Renal pelvis (tissue), 1 donor: ENCODE measurements at regions not wholly inside any gene's neighbourhood (a gene's known extent, or its start where the extent isn't known, plus 50 kb on each side); places are given as distances from the start of the nearest gene placed in this dataset.
A peak's percentile ranks its signal among the peaks of the same experiment; 100 is the strongest.
"Not testable (repeated sequence)": the region's sequence is repeated elsewhere in the genome, so short reads cannot be mapped to it uniquely, and the experiment has no call there.

ENCODE experiments used
- DNase-seq: peaks from one replicate; pipeline ENCODE4 v3.0.0-alpha.2; 2013

- no peak for DNase-seq
Measured at GRCh38 chr19:30102666-30103065, 160.6 kb downstream of the URI1 start.

- DNase-seq = no peak
Measured at GRCh38 chr19:30103981-30104380, 161.9 kb downstream of the URI1 start.

GRCh38 chr19:30105316-30105715 is 163.3 kb downstream of the URI1 start:
- DNase-seq = no peak

- DNase-seq = no peak
Measured at GRCh38 chr19:30105727-30106126, 163.7 kb downstream of the URI1 start.

GRCh38 chr19:30106417-30107095 is 164.5 kb downstream of the URI1 start:
- DNase-seq = no peak

GRCh38 chr19:30107251-30107650 is 165.2 kb downstream of the URI1 start:
- DNase-seq = no peak

GRCh38 chr19:30109565-30109964 is 167.5 kb downstream of the URI1 start:
- DNase-seq = no peak

GRCh38 chr19:30111021-30111855 is 169.2 kb downstream of the URI1 start:
- DNase-seq = no peak

- no peak for DNase-seq
Measured at GRCh38 chr19:30112171-30112570, 170.1 kb downstream of the URI1 start.

GRCh38 chr19:30112666-30113065 is 170.6 kb downstream of the URI1 start:
- DNase-seq = no peak

- no peak for DNase-seq
Measured at GRCh38 chr19:30113186-30113585, 171.1 kb downstream of the URI1 start.

- not testable (repeated sequence) for DNase-seq
Measured at GRCh38 chr19:30114095-30114494, 172.1 kb downstream of the URI1 start.

- DNase-seq = no peak
Measured at GRCh38 chr19:30115947-30116346, 173.9 kb downstream of the URI1 start.

- DNase-seq = no peak
Measured at GRCh38 chr19:30116530-30116929, 174.5 kb downstream of the URI1 start.

GRCh38 chr19:30116984-30117555 is 175.0 kb downstream of the URI1 start:
- peak; percentile 76 for DNase-seq

GRCh38 chr19:30117636-30118145 is 175.7 kb downstream of the URI1 start:
- DNase-seq = no peak

- no peak for DNase-seq
Measured at GRCh38 chr19:30118221-30118620, 176.2 kb downstream of the URI1 start.

GRCh38 chr19:30118760-30119159 is 176.7 kb downstream of the URI1 start:
- no peak for DNase-seq

GRCh38 chr19:30119180-30119908 is 177.3 kb downstream of the URI1 start:
- DNase-seq = no peak

GRCh38 chr19:30120860-30121484 is 178.9 kb downstream of the URI1 start:
- DNase-seq = no peak

GRCh38 chr19:30122431-30122830 is 180.4 kb downstream of the URI1 start:
- no peak for DNase-seq

- no peak for DNase-seq
Measured at GRCh38 chr19:30123119-30123518, 181.1 kb downstream of the URI1 start.
